ENCODE measurements at regions not wholly inside any gene's neighbourhood (a gene's known extent, or its start where the extent isn't known, plus 50 kb on each side); places are given as distances from the start of the nearest gene placed in this dataset.

- H3K4me1 ChIP-seq (ENCODE audit: insufficient read depth, low read length): no peaks in the 10 kb centered on the region
- peaks cover 32 to 48% (median 34%) of the 10 kb centered on the region in 3 experiments for H3K36me3 Mint-ChIP-seq (ENCODE audit: insufficient read depth in 1 of 3, low read depth in 3 of 3)
- H3K4me2 ChIP-seq (ENCODE audit: insufficient read depth, insufficient read length, low read length): no peak overlapping the region
- H4K20me1 ChIP-seq (ENCODE audit: control insufficient read depth, insufficient read depth, insufficient read length): no peaks in the 10 kb centered on the region
- no peak overlapping the region for H4K5ac ChIP-seq (ENCODE audit: insufficient read length, low read depth, low read length)
- no peak for TF ChIP-seq CTCF (conservative IDR thresholded peaks at IDR 0.05)
- no peak overlapping the region for H3K4ac ChIP-seq (ENCODE audit: low read depth, low read length)
- H3K23me2 ChIP-seq (ENCODE audit: insufficient read length, low read depth, low read length, poor library complexity, severe bottlenecking): no peaks in the 10 kb centered on the region
- H2AK5ac ChIP-seq (ENCODE audit: insufficient read length, low read length): no peak overlapping the region
- no peak overlapping the region for H2BK15ac ChIP-seq (ENCODE audit: low read depth, low read length)
- no peak overlapping the region for H2BK5ac ChIP-seq (ENCODE audit: insufficient read length, low read length)
- peaks cover 48 to 78% of the 10 kb centered on the region in 2 experiments for H3K9me3 Mint-ChIP-seq
- H3K9me3 ChIP-seq (ENCODE audit: control insufficient read depth, low read depth, low read length): peaks cover 64% of the 10 kb centered on the region
- H2BK20ac ChIP-seq (ENCODE audit: low read depth, low read length, poor library complexity, severe bottlenecking): no peak overlapping the region
- H3K79me1 ChIP-seq (ENCODE audit: insufficient read depth, low read depth, low read length, poor library complexity, severe bottlenecking): no peaks in the 10 kb centered on the region
- H4K8ac ChIP-seq (replicated peaks; ENCODE audit: insufficient read length, low read depth, low read length): no peak overlapping the region
- no peak overlapping the region for H2BK120ac ChIP-seq (ENCODE audit: low read depth, low read length, poor library complexity, severe bottlenecking)
- no peak overlapping the region for H2AFZ ChIP-seq (ENCODE audit: low read length)
- no peak overlapping the region for H3T11ph ChIP-seq (ENCODE audit: low read length)
- no peaks in the 10 kb centered on the region for H3K4me1 Mint-ChIP-seq
- no peak overlapping the region for H3K14ac ChIP-seq (ENCODE audit: insufficient read depth, low read length)
- no peak overlapping the region for H3K56ac ChIP-seq (ENCODE audit: insufficient read length, low read depth, low read length)
- H3K23ac ChIP-seq (ENCODE audit: insufficient read length, low read depth, low read length): no peak overlapping the region
- H3K4me3 Mint-ChIP-seq: no peak overlapping the region
- no peaks in the 10 kb centered on the region for H3K27me3 ChIP-seq (ENCODE audit: insufficient read depth, low read length)
- H3K27me3 Mint-ChIP-seq (ENCODE audit: low read depth): peaks cover 11% of the 10 kb centered on the region
- H3K9ac ChIP-seq (ENCODE audit: extremely low read depth, insufficient read length, low read length): no peak overlapping the region
- H3K27ac Mint-ChIP-seq: no peak overlapping the region
- H3K18ac ChIP-seq (ENCODE audit: insufficient read length, low read depth, low read length): no peak overlapping the region
- H3K27ac ChIP-seq (ENCODE audit: insufficient read length, low read depth, low read length): no peak overlapping the region
- no peak overlapping the region for H2BK12ac ChIP-seq (ENCODE audit: insufficient read length, low read depth, low read length)
- no peaks in the 10 kb centered on the region for H3K79me2 ChIP-seq (ENCODE audit: insufficient read depth, low read length)
- DNase-seq: no peak
- WGBS (ENCODE audit: extremely low coverage, insufficient read length, low lambda C conversion rate): no CpG with 5 or more reads among the region's 88 CpGs
- no peak overlapping the region for H4K91ac ChIP-seq (ENCODE audit: insufficient read length, low read depth, low read length)
Measured at GRCh38 chr20:29300579-29301551, 1956.6 kb upstream of the DEFB115 start.

Data from H9 (cell line).